HG03139 (cell line): ENCODE measurements at regions not wholly inside any gene's neighbourhood (a gene's known extent, or its start where the extent isn't known, plus 50 kb on each side); places are given as distances from the start of the nearest gene placed in this dataset.

ENCODE experiments used
- ATAC-seq: cut with Tn5 transposase; IDR thresholded peaks from one replicate; pipeline ENCODE4 v1.9.1; 2021; ENCODE audit not compliant: unreplicated experiment

DNA sequence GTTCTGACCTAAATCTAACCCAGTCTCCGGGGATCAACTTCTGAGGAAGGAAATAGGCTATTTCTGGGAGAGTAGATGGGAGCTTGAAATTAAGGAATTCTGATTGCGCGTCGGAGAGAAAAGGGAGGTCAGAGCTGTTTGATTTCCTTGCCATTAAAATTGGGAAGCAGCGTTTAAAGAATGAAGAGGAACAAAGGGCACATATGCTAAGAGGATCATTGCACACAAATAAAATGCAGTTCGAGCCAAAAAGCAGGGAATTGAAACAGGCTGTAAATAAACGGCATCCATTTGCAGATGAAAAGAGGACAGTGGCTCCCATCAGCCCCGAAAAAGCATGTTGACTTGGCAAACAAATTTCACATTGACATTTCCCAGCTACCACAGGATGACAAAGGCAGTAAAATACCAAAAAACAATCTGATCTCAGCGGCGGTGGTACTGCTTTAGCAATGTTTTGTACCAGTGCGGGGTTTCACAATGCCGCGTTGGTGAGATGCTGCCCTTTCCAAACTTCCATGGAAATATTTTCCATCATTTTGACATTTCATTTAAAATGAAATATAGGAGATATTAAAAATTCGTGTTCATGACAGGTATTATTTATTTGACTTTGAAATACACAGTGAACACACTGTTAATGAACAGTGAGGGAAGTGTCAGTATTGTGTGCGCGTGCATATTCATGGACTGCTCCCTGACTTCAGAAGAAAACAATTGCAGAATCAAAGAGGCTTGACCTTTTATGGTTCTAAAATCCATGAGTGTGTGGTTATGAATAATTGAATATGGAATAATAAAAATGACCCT is 108.8 kb downstream of the SQOR start:
- no peak for ATAC-seq

DNA sequence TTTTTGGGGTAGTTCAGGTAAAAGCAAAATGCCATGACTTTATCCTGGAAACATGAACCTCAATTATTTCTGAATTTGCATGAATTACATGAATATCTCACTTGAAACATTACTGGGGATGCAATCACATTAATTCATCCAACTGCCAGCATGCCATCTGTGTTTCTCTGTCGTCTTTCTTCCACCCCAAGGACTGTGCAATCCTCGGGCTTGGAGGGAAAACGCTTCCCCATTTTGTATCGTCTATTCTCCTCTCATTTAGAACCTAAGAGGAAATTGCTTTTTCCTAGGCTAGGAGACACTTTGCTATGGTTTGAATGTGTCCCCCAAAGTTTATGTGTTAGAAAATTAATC is 109.4 kb downstream of the SQOR start:
- no peak for ATAC-seq

DNA sequence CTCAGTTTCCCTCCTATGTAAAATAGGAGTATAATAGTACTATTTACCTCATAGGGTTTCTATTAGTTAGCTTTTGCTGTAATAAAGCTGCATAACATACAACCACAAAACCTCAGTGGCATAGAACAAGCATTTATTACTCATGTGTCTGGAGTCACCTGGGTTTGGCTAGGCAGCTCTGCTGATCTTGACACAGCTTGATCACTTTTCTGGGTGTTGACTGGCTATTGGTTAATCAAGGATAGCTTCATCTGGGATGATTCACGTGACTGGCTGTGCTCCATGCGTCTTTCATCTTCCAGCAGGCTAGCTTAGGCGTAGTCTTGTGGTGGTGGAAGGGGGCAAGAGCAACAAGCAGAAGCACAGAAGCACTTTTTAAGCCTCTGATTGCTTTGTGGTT is 112.6 kb downstream of the SQOR start:
- ATAC-seq = no peak

DNA sequence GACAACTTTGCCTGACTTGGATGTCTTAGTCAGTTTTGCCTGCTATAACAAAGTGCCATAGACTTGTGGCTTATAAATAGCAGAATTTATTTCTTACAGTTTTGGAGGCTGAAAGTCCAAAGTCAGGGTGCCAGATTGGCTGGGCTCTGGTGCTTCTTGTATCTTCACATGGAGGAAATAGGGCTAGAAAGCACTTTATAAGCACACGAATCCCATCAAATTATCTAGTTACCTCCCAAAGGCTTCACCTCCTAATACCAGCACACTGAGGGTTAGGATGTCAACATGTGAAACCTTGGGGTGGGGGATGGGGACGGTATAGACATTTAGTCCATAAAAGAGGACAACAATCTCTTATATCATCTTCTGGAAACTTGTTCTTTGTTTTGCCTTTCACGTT is 116.8 kb downstream of the SQOR start:
- no peak for ATAC-seq

DNA sequence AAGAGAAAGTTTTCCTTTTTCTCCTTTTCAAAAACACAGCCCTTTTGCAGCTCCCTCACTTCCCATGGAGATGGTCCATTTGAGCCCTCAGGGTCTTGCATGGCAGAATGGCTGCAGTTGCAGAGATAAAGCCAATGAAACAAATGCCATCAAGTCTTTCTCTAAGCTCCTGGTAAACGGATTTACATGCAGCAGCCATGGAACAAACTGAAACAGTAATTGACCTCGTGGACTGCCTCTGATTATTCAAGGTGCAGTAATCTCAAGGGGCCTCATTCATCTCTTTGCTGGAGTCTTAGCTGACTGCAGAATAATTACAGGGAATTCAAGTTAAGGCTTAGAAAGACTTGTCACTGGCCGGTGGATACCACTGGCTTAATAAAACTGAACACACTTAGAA is 125.1 kb downstream of the SQOR start:
- ATAC-seq = no peak

DNA sequence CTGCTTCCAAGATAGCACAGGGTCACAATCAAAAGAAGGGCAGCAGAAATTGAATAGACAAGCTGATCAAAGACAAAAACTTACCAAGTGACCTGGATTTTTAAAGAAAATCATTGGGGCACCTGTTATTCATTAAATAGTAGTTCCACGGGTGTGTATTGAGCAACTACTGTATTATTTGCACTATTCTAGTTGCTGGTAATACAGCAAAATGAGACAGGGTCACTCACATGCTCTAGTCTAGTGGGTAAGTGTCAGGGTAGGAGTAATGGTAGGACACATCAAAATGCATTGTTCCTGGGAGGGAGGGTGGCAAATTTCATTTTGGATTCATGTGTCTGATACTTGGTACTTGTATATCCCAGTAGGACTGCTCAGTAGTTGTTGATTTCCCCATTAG is 127.9 kb downstream of the SQOR start:
- no peak for ATAC-seq

DNA sequence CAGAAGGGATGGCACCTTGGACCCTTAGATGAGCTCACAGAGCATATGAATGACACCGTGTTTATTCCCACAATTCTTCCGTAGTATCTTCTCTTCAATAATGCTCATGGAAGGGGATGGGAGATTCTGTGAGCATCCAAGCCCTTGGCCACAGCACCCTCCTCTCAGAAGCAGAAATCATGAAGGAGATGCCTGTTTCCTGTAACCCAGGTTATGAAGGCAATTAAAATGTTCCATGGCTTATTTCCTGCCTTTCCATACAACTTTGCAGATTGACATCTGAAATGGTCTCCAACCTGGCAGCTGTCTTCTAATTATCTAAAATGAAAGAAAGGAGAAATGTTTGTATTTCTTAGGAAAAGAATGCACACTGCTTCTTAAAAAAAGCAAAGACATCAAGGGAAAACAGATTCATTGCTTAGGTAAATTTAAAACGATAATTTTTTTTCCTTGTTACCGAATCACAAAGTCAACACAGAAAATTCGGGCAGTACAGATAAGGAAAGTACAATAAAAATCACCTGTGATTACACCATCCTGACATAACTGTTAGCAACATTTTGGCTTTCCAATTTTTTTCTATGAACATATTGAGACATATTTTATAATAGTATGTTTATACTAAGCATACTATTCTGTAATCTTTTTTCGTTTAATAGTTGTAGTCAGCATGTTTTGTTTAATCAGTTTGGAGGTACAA is 128.5 kb downstream of the SQOR start:
- no peak for ATAC-seq

DNA sequence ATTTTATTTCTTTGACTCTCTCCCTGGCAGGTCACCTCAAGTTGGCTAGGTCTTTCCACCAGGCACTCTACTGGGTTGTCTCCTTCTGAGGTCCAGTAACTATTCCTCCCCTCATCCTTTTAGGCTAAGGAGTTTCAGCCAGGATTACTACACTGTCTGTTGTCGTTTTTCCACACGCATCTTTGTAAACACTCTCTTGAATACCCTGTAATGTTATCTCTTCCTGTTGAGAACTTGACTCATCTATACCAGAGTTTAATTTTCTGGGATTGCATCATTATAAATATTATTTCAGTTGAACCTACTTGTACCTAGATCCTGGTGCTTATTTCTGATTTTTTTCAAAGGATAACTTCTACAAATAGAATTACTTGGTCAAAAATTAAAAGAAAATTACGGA is 138.3 kb downstream of the SQOR start:
- no peak for ATAC-seq

DNA sequence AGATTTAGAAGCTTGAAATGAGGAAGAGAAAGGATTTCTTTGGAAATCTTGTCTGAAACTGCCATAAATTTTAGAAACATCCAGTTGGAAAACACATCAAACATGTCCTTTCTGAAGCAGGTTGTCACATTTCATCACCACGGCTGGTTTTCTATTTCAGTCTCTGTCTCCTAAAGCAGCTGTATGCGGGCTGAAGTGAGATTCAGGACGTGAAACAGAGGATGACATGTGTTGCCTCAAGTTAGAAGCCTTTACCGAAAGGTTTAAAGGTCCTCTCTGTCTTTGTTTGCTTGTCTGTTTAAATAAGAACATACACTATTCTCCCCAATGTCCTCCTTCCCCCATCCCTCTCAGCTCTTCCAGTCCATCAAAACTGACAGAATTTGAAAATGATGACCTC is 141.9 kb downstream of the SQOR start:
- ATAC-seq = no peak

DNA sequence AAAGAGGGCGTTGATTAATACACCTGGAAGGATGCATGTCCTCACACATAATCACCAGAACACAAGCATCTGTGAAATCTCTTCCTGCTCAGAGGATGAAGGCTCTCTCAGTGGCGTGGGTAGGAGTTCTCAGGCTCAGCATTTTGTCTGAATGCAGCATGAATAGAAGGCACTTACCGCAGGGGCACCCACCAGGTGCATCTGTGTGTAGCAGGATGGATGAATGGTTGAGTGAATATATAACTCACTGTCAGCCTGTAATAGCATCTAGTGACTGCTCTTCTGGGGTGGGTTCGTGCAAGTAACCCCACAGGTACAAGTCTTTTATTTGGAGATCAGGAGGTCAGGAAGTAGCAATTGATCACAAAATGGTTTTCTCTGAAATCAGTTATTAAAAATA is 143.0 kb downstream of the SQOR start:
- no peak for ATAC-seq

DNA sequence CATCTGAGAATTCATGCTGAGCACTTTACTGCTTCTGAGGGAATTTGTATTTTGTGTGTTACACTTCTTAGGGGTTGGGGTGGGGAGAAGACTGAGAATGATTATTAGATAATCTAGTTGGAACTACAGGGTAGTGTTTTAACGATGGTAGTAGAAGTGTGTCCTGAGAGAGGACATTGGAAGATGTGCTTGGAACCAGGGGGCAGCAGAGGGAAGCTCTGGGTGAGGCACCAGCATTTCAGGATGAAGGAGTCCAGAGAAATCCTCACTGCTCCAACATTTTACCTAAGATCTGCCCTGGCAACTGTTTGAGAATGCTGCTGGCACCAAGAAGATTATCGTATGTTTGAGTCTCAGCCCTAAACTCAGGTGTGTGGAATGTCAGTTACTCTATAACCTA is 145.5 kb downstream of the SQOR start:
- ATAC-seq = no peak

DNA sequence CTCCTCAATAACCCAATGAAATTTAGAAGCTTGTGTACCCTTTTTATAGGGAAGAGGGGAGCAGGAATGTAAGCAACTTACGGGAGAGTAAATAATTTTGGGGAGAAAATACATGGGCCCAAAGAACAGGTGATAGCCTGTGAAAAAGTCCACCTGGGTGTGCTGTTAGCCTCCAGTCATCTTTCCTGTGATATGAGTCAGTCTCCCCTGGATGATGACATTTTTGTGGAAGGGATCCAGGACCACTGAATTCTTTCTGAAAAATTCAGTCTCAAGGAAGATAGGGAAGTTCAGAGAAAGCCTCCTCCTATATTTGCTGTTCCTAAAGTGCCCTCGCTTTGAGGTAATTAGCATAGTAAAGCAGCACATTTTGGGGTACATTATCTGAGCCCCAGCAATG is 149.8 kb downstream of the SQOR start:
- no peak for ATAC-seq

DNA sequence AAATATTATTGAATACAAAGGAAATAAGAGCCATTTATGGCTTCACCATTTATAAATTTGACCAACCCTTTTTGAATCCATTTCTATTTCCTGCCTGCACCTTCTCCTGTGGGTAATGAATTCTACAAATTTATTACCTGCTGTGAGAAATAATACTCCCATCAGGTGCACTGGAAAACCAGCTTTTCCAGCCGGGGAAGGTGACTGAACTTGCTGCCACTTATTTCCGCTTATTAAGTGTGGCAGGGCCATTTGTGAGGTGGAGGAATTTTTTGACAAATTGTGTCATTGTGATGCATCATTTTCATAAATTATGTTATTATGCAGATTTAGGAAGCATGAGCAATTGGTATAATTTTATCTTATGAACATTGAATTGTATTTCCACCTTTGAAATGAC is 151.1 kb downstream of the SQOR start:
- ATAC-seq = no peak

DNA sequence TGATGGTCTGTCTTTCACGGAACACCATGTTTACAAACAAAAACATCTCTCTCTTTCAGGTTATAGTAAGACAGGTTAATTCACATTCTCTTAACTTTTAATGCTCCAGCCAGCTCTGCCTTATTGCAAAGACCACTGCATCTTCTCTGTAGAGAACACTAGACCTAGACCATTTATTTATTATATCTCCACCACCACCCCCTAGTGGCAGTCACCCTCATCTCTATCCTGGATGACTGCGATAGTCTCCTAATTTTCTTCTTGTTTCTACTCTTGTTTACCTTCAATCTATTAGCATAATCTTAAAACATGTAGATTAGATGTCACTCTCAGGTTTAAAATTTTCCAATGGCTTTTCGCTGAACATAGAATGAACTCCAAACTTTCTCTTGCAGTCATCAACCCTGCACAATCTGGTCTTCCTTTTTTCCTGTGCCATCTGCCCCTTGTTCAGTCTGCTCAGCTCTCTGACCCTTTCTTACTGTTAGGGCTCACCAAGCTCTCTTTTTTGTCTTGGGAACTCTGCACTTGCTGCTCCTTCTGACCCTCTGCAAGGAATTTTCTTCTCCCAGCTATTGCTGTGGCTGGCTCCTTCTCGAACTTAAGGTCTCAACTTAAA is 155.6 kb downstream of the SQOR start:
- ATAC-seq = no peak

DNA sequence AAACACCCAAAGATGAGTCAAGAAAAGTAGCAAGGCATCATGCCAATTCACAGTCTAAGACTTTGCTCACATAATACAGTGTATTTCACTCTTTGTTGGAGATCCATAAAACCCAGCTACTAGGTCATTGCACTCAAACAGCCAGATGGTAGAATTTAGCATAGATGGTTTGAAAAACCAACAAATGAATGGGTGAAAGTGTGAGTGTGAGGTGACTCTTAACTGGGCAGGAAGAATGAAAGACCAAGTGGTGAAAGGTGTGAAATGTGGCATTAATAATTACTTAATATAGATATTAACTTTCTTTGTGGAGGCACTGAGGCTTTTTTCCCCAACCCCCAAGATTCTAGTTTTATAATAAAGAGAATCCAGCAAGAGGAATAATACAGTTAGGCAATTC is 159.5 kb downstream of the SQOR start:
- peak; percentile 41 for ATAC-seq

DNA sequence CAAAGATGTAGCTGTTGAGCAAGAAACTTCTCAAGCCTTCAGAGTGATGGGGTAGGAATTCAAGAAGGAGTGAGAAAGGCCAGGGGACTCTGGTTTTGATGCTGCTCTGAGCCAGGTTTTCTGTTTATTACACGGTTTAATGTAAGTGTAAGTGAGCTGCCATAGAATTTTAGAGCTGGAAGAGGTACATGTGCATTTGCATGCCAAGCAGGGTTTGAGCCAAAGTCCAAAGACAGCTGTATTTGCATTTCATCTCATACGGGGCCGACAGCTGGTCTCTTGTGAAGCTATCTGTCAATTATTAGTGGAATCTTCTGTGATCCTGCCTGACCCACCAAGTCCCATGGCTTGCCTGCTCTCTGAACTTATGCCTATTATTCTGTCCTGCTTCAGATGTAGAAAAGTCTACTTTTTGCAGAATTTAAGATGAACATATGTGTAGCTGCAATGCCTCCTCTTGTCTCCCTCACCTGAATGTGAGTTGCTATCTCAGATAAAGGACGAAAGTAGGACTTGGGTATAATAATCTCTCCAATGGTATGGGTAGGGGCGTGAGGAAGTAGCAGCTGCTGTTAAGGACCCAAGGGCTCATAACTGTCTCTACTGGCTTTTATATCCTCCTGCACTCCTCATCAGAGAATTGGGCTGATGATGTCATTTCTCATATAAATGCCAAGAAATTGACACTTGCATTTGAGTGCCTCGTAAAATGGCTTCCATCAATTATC is 160.0 kb downstream of the SQOR start:
- ATAC-seq = peak; percentile 57

DNA sequence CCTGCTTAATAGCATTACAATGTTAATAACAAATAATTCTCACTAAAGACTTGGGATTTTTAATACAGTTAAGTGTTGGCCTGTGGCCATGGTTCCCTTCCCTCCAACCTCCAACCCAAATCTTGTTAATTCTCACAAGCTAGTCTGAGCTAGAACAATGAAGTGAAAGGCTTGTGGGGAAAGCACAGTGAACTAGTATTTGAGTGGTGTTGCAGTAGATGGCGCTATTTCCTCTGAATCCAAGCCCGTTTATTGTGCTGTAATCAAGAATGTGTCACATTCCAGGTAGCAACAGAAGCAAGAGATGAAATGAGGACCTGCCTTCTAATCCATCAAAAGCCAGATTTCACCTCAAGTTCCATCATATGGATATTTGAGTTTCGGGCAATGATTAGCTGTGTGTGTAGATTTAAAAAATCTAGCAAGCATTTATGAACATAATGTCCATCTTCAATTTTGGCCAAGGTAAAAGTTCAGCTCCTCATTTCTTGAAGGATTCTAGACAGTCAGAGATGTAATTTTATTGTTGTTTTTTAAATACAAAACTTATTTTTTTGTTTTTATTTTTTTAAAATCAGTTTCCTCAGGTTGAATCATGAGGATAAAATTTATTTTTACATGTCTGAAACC is 160.7 kb downstream of the SQOR start:
- no peak for ATAC-seq

DNA sequence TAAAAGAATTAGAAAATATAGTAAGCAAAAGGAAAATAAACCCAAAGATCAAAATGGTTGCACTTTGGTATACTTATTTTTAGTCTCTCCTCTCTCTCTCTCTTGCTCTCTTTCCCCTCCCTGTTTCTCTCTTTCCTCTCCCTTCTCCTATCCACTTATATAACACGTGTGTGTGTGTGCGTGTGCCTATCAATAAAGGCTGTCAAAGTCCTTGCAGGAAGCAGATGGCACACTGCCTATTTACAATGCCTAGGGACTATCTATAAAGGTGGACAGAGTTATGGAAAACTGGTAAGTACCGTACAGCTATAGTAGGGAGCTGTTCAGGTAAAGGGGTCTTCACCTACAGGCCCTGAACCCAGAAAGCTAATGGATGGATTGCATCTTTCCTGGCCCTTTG is 161.6 kb downstream of the SQOR start:
- no peak for ATAC-seq

DNA sequence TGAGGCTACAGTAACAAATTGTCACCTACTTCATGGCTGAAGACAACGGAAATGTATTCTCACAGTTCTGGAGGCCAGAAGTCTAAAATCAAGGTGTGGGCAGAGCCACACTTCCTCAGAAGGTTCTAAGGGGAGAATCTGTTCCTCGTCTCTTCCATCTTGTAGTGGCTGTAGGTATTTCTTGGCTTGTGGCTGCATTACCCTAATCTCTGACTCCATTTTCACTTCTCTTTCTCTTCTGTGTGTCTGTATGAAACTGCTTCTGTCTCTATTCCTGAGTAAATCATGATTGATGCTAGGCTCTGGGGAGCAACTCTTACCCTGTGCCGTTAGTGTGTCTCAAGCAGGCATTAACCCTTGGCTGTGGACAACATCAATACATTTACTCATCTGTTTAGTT is 164.7 kb downstream of the SQOR start:
- ATAC-seq = no peak

DNA sequence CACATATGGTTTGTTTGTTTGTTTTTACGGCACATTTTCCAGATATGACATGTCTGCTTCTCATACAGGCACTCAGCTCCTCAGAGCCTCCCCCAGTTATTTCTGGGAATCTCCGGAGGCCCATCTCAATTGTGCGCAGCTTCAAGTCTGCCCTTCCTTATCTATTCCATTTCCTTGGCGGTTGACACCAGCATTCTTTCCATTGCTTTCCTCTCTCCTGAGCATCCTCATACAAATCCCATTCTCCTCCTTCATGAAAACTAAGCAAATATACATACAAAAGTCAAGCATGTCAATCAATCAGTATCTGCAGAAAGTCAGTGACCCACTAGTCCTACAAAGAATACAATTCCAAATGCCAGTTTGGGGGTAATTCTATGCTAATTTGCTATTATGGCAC is 166.7 kb downstream of the SQOR start:
- no peak for ATAC-seq

DNA sequence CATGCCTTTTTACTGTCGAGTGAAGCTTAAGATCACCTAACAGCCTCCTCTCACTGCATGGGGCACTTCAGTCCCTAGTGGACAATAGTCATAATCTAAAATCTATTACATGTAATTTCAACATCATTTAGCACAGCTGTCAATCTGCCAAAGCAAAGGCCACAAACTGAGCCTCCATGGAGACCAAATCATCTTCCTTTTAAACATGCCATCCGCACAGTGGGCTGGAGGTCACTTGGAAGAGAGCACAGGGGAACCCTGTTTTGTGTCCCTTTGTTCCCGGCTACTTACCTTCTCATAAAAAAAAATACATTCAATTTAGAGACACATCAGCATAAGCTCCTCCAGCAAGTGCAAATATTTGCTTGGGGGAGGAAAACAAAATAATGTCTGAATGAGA is 167.3 kb downstream of the SQOR start:
- ATAC-seq = no peak
